HEK293 (cell line): ENCODE measurements at regions not wholly inside any gene's neighbourhood (a gene's known extent, or its start where the extent isn't known, plus 50 kb on each side); places are given as distances from the start of the nearest gene placed in this dataset.

Source experiments
- CTCF ChIA-PET: fragments of 350-600 bp; formaldehyde crosslinking; extraction: SDS; loops from one replicate; lab custom pipeline; 2021; ENCODE audit warnings: antibody characterized with exemption; lab: Yijun Ruan, JAX
- POLR2A ChIA-PET: fragments of 300-600 bp; formaldehyde crosslinking; extraction: SDS; loops from one replicate; lab custom pipeline; 2020; ENCODE audit warnings: antibody characterized with exemption, inconsistent platforms; lab: Yijun Ruan, JAX
- H3K27ac ChIP-seq: fragments of 200-500 bp; sonication (Bioruptor generic); 2 replicates; pipeline ENCODE4 v1.5.1; 2014; ENCODE audit warnings: low read depth, low read length, control low read depth, inconsistent platforms; ENCODE audit errors: extremely low read depth
- H3K36me3 ChIP-seq, 2 experiments: fragments of 200-500 bp in 1 of 2; sonication (Bioruptor generic) in 1 of 2; 1 replicate in 1 of 2; 2 replicates in 1 of 2; pipeline ENCODE4 v1.5.1; 2014 to 2017; ENCODE audit warnings: inconsistent platforms in 2 of 2, low read length in 2 of 2; ENCODE audit not compliant: control insufficient read depth in 2 of 2, insufficient read depth in 1 of 2
- H3K4me1 ChIP-seq: fragments of 200-500 bp; sonication (Bioruptor generic); 2 replicates; pipeline ENCODE4 v1.5.1; 2014; ENCODE audit warnings: mild to moderate bottlenecking, low read length, inconsistent platforms; ENCODE audit not compliant: control insufficient read depth, insufficient read depth
- H3K4me3 ChIP-seq: 2 replicates; pipeline ENCODE4 v1.5.1; 2011; ENCODE audit warnings: low read depth, mild to moderate bottlenecking, control low read depth, low read length, moderate library complexity
- H3K9me3 ChIP-seq: fragments of 200-500 bp; sonication (Bioruptor generic); 2 replicates; pipeline ENCODE4 v1.5.1; 2014; ENCODE audit warnings: low read depth, low read length, inconsistent platforms; ENCODE audit not compliant: control insufficient read depth, insufficient read depth
- BCL11A ChIP-seq: fragments of 450-650 bp; formaldehyde crosslinking; IDR thresholded peaks from 2 replicates; pipeline ENCODE4 v1.5.1; 2016; ENCODE audit warnings: low read depth, missing biosample characterization, missing genetic modification characterization
- FEZF1 ChIP-seq: fragments of 450-650 bp; formaldehyde crosslinking; IDR thresholded peaks from 2 replicates; pipeline ENCODE4 v1.5.1; 2016; ENCODE audit warnings: missing biosample characterization, missing genetic modification characterization
- KLF16 ChIP-seq: fragments of 450-650 bp; formaldehyde crosslinking; IDR thresholded peaks from 2 replicates; pipeline ENCODE4 v1.5.1; 2017; ENCODE audit warnings: missing biosample characterization, missing genetic modification characterization
- KLF9 ChIP-seq: fragments of 450-650 bp; formaldehyde crosslinking; IDR thresholded peaks from 2 replicates; pipeline ENCODE4 v1.5.1; 2016; ENCODE audit warnings: missing biosample characterization, missing genetic modification characterization, low read depth
- TRIM28 ChIP-seq: IDR thresholded peaks from 2 replicates; pipeline ENCODE4 v1.6.1; 2011; ENCODE audit warnings: low read length, control low read depth, borderline replicate concordance
- WT1 ChIP-seq: fragments of 450-650 bp; formaldehyde crosslinking; IDR thresholded peaks from 2 replicates; pipeline ENCODE4 v1.5.1; 2016; ENCODE audit warnings: missing biosample characterization, missing genetic modification characterization
- ZNF114 ChIP-seq: fragments of 450-650 bp; formaldehyde crosslinking; IDR thresholded peaks from 2 replicates; pipeline ENCODE4 v1.5.0; 2017; ENCODE audit warnings: missing biosample characterization, missing genetic modification characterization
- ZNF169 ChIP-seq: fragments of 450-650 bp; formaldehyde crosslinking; IDR thresholded peaks from 2 replicates; pipeline ENCODE4 v1.5.1; 2016; ENCODE audit warnings: missing biosample characterization, missing genetic modification characterization
- ZNF174 ChIP-seq: fragments of 450-650 bp; formaldehyde crosslinking; IDR thresholded peaks from 2 replicates; pipeline ENCODE4 v1.5.0; 2017; ENCODE audit warnings: missing biosample characterization, mild to moderate bottlenecking, missing genetic modification characterization
- ZNF274 ChIP-seq, 2 experiments: fragments of 200-500 bp in 1 of 2; fragments of 450-650 bp in 1 of 2; sonication (Bioruptor generic) in 1 of 2; formaldehyde crosslinking in 1 of 2; IDR thresholded peaks; 2 replicates each; pipeline versions ENCODE4 v1.5.1 to v1.6.1; 2014 to 2016; ENCODE audit warnings: borderline replicate concordance in 1 of 2, inconsistent platforms in 1 of 2, low read length in 1 of 2, missing biosample characterization in 1 of 2, missing genetic modification characterization in 1 of 2
- ZNF701 ChIP-seq: fragments of 450-650 bp; formaldehyde crosslinking; IDR thresholded peaks from 2 replicates; pipeline ENCODE4 v1.5.1; 2016; ENCODE audit warnings: missing biosample characterization, missing genetic modification characterization
- ZNF768 ChIP-seq: fragments of 450-650 bp; formaldehyde crosslinking; IDR thresholded peaks from 2 replicates; pipeline ENCODE4 v1.5.1; 2018; ENCODE audit warnings: missing biosample characterization, mild to moderate bottlenecking, missing genetic modification characterization
- TF ChIP-seq, protein P1 (sequence below): fragments of 450-650 bp; formaldehyde crosslinking; IDR thresholded peaks from 2 replicates; pipeline ENCODE4 v1.5.1; 2016; ENCODE audit warnings: missing biosample characterization, missing genetic modification characterization
- TF ChIP-seq, protein P2 (sequence below): fragments of 450-650 bp; formaldehyde crosslinking; IDR thresholded peaks from 2 replicates; pipeline ENCODE4 v1.5.1; 2017; ENCODE audit warnings: missing biosample characterization, missing genetic modification characterization
- TF ChIP-seq, protein P3 (sequence below): fragments of 450-650 bp; formaldehyde crosslinking; IDR thresholded peaks from 2 replicates; pipeline ENCODE4 v1.5.1; 2016; ENCODE audit warnings: missing biosample characterization, missing genetic modification characterization, borderline replicate concordance
- TF ChIP-seq, protein P4 (sequence below): fragments of 450-650 bp; formaldehyde crosslinking; conservative IDR thresholded peaks from 2 replicates; pipeline ENCODE4 v1.5.1; 2016; ENCODE audit warnings: low read depth, missing biosample characterization, missing genetic modification characterization
- TF ChIP-seq, protein P5 (sequence below): fragments of 450-650 bp; formaldehyde crosslinking; IDR thresholded peaks from 2 replicates; pipeline ENCODE4 v1.5.1; 2016; ENCODE audit warnings: missing biosample characterization, missing genetic modification characterization
- TF ChIP-seq, protein P6 (sequence below): fragments of 450-650 bp; formaldehyde crosslinking; IDR thresholded peaks from 2 replicates; pipeline ENCODE4 v1.5.1; 2017; ENCODE audit warnings: missing biosample characterization, missing genetic modification characterization

DNA sequence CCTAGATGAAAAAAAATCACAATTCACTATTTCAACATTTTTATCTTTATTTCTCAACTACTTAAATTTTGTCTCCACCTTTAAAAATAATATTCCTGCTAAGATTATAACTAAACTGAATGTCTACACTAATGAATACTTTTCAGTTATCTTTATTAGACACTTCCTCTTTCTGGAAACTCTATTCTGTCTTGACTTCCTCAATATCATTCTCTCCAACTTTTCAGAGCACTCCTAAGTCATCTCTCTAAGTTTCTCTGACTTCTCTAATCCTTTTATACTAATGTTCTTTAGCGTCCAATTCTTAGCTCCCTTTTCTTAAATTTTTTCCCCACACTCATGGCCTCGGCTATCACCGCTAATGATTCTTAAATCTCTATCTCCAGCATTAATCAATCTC is 374.2 kb downstream of the FBXO8 start:
- Histone ChIP-seq H3K9me3 (no peaks in the 10 kb centered on the region), H3K36me3 (no peaks in the 10 kb centered on the region), H3K4me3 (no peak overlapping the region)
- POLR2A ChIA-PET: no interaction called here
- TF ChIP-seq ZNF174 (tag by site-specific recombination) (no peak), TRIM28 (no peak), FEZF1 (tag by site-specific recombination) (no peak)
- TF ChIP-seq, all 188 proteins: peak for 0
- CTCF ChIA-PET: no interaction called here
- Histone ChIP-seq H3K27ac (no peak overlapping the region), H3K4me1 (no peaks in the 10 kb centered on the region)

DNA sequence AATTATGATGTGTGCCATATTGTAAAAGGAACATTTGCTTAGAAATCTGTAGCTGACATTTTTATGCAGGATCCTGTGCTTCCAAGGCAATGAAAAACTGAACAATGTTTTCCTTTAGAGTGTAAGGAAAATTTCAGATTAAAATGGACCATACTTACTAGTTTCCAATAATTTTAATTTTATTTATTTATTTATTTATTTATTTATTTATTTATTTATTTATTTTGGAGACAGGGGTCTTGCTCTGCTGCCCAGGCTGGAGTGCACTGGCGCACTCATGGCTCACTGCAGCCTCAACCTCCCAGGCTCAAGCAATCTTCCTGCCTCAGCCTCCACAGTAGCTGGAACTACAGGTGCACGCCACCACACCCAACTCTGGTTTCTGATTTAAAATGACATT is 369.8 kb upstream of the HAND2 start:
- Histone ChIP-seq H3K4me1 (no peaks in the 10 kb centered on the region), H3K36me3 (no peaks in the 10 kb centered on the region), H3K27ac (no peak overlapping the region), H3K4me3 (no peak overlapping the region), H3K9me3 (no peaks in the 10 kb centered on the region)
- POLR2A ChIA-PET: no interaction called here
- CTCF ChIA-PET: interaction anchor here (0.6 kb wide), 1 partner anchor 357 kb away, joined by 7 read pairs; no protein-coding TSS in a partner anchor
- TF ChIP-seq BCL11A: no peak
- TF ChIP-seq ZNF701: no peak
- no peak for TF ChIP-seq ZNF768 (tag by site-specific recombination)
- no peak for TF ChIP-seq WT1 (tag by site-specific recombination)
- TF ChIP-seq, protein P1, sequence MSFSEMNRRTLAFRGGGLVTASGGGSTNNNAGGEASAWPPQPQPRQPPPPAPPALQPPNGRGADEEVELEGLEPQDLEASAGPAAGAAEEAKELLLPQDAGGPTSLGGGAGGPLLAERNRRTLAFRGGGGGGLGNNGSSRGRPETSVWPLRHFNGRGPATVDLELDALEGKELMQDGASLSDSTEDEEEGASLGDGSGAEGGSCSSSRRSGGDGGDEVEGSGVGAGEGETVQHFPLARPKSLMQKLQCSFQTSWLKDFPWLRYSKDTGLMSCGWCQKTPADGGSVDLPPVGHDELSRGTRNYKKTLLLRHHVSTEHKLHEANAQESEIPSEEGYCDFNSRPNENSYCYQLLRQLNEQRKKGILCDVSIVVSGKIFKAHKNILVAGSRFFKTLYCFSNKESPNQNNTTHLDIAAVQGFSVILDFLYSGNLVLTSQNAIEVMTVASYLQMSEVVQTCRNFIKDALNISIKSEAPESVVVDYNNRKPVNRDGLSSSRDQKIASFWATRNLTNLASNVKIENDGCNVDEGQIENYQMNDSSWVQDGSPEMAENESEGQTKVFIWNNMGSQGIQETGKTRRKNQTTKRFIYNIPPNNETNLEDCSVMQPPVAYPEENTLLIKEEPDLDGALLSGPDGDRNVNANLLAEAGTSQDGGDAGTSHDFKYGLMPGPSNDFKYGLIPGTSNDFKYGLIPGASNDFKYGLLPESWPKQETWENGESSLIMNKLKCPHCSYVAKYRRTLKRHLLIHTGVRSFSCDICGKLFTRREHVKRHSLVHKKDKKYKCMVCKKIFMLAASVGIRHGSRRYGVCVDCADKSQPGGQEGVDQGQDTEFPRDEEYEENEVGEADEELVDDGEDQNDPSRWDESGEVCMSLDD: no peak
- no peak for TF ChIP-seq ZNF274 (IDR thresholded peaks at IDR 0.05; ENCODE audit: low read length)
- TF ChIP-seq ZNF274 (tag by site-specific recombination; IDR thresholded peaks at IDR 0.05; ENCODE audit: borderline replicate concordance): no peak
- TF ChIP-seq, protein P2, sequence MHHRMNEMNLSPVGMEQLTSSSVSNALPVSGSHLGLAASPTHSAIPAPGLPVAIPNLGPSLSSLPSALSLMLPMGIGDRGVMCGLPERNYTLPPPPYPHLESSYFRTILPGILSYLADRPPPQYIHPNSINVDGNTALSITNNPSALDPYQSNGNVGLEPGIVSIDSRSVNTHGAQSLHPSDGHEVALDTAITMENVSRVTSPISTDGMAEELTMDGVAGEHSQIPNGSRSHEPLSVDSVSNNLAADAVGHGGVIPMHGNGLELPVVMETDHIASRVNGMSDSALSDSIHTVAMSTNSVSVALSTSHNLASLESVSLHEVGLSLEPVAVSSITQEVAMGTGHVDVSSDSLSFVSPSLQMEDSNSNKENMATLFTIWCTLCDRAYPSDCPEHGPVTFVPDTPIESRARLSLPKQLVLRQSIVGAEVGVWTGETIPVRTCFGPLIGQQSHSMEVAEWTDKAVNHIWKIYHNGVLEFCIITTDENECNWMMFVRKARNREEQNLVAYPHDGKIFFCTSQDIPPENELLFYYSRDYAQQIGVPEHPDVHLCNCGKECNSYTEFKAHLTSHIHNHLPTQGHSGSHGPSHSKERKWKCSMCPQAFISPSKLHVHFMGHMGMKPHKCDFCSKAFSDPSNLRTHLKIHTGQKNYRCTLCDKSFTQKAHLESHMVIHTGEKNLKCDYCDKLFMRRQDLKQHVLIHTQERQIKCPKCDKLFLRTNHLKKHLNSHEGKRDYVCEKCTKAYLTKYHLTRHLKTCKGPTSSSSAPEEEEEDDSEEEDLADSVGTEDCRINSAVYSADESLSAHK (tag by site-specific recombination): no peak
- TF ChIP-seq, protein P3, sequence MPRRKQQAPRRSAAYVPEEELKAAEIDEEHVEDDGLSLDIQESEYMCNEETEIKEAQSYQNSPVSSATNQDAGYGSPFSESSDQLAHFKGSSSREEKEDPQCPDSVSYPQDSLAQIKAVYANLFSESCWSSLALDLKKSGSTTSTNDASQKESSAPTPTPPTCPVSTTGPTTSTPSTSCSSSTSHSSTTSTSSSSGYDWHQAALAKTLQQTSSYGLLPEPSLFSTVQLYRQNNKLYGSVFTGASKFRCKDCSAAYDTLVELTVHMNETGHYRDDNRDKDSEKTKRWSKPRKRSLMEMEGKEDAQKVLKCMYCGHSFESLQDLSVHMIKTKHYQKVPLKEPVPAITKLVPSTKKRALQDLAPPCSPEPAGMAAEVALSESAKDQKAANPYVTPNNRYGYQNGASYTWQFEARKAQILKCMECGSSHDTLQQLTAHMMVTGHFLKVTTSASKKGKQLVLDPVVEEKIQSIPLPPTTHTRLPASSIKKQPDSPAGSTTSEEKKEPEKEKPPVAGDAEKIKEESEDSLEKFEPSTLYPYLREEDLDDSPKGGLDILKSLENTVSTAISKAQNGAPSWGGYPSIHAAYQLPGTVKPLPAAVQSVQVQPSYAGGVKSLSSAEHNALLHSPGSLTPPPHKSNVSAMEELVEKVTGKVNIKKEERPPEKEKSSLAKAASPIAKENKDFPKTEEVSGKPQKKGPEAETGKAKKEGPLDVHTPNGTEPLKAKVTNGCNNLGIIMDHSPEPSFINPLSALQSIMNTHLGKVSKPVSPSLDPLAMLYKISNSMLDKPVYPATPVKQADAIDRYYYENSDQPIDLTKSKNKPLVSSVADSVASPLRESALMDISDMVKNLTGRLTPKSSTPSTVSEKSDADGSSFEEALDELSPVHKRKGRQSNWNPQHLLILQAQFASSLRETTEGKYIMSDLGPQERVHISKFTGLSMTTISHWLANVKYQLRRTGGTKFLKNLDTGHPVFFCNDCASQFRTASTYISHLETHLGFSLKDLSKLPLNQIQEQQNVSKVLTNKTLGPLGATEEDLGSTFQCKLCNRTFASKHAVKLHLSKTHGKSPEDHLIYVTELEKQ: no peak
- TF ChIP-seq ZNF114 (tag by site-specific recombination): no peak
- no peak for TF ChIP-seq KLF9 (tag by site-specific recombination)
- TF ChIP-seq, protein P4, sequence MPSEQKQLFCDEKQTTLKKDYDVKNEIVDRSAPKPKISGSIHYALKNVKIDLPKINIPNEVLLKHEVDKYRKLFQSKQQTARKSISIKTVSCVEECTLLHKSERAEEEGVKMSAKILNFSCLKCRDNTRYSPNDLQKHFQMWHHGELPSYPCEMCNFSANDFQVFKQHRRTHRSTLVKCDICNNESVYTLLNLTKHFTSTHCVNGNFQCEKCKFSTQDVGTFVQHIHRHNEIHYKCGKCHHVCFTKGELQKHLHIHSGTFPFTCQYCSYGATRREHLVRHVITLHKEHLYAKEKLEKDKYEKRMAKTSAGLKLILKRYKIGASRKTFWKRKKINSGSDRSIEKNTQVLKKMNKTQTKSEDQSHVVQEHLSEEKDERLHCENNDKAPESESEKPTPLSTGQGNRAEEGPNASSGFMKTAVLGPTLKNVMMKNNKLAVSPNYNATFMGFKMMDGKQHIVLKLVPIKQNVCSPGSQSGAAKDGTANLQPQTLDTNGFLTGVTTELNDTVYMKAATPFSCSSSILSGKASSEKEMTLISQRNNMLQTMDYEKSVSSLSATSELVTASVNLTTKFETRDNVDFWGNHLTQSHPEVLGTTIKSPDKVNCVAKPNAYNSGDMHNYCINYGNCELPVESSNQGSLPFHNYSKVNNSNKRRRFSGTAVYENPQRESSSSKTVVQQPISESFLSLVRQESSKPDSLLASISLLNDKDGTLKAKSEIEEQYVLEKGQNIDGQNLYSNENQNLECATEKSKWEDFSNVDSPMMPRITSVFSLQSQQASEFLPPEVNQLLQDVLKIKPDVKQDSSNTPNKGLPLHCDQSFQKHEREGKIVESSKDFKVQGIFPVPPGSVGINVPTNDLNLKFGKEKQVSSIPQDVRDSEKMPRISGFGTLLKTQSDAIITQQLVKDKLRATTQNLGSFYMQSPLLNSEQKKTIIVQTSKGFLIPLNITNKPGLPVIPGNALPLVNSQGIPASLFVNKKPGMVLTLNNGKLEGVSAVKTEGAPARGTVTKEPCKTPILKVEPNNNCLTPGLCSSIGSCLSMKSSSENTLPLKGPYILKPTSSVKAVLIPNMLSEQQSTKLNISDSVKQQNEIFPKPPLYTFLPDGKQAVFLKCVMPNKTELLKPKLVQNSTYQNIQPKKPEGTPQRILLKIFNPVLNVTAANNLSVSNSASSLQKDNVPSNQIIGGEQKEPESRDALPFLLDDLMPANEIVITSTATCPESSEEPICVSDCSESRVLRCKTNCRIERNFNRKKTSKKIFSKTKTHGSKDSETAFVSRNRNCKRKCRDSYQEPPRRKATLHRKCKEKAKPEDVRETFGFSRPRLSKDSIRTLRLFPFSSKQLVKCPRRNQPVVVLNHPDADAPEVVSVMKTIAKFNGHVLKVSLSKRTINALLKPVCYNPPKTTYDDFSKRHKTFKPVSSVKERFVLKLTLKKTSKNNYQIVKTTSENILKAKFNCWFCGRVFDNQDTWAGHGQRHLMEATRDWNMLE: peak; percentile 70
- TF ChIP-seq ZNF169 (tag by site-specific recombination): no peak
- no peak for TF ChIP-seq KLF16
- TF ChIP-seq TRIM28: no peak
- TF ChIP-seq, protein P5, sequence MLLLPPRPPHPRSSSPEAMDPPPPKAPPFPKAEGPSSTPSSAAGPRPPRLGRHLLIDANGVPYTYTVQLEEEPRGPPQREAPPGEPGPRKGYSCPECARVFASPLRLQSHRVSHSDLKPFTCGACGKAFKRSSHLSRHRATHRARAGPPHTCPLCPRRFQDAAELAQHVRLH: no peak
- TF ChIP-seq, protein P6, sequence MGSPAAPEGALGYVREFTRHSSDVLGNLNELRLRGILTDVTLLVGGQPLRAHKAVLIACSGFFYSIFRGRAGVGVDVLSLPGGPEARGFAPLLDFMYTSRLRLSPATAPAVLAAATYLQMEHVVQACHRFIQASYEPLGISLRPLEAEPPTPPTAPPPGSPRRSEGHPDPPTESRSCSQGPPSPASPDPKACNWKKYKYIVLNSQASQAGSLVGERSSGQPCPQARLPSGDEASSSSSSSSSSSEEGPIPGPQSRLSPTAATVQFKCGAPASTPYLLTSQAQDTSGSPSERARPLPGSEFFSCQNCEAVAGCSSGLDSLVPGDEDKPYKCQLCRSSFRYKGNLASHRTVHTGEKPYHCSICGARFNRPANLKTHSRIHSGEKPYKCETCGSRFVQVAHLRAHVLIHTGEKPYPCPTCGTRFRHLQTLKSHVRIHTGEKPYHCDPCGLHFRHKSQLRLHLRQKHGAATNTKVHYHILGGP (tag by site-specific recombination): no peak
